Keratinocyte (primary cell): ENCODE measurements at regions not wholly inside any gene's neighbourhood (a gene's known extent, or its start where the extent isn't known, plus 50 kb on each side); places are given as distances from the start of the nearest gene placed in this dataset.

Source experiments
- DNase-seq: peaks from one replicate; pipeline ENCODE4 v3.0.0-alpha.2; 2011; ENCODE audit warnings: low read depth, missing footprints, low spot score
- FAIRE-seq: peaks from 2 replicates; lab custom pipeline; 2011; peaks lifted over from hg19 to GRCh38; lab: Jason Lieb, UNC
- H2AFZ ChIP-seq: 2 replicates; pipeline ENCODE4 v1.6.0; 2012; ENCODE audit warnings: low read length, control low read depth, inconsistent platforms; ENCODE audit not compliant: control insufficient read depth
- H3K27ac ChIP-seq: 2 replicates; pipeline ENCODE4 v1.5.1; 2011; ENCODE audit warnings: low read length; ENCODE audit not compliant: control insufficient read depth, insufficient read depth
- H3K27me3 ChIP-seq: 3 replicates; pipeline ENCODE4 v1.6.0; 2011; ENCODE audit warnings: low read length; ENCODE audit not compliant: control insufficient read depth, insufficient read depth; ENCODE audit errors: extremely low read depth
- H3K36me3 ChIP-seq, 2 experiments: 2 replicates in 1 of 2; 3 replicates in 1 of 2; pipeline ENCODE4 v1.5.1; 2011; ENCODE audit warnings: low read length in 2 of 2, mild to moderate bottlenecking in 1 of 2; ENCODE audit not compliant: control insufficient read depth in 2 of 2, insufficient read depth in 2 of 2; ENCODE audit errors: extremely low read depth in 1 of 2
- H3K4me1 ChIP-seq: 3 replicates; pipeline ENCODE4 v1.5.1; 2011; ENCODE audit warnings: low read length; ENCODE audit not compliant: control insufficient read depth, insufficient read depth; ENCODE audit errors: extremely low read depth
- H3K4me2 ChIP-seq: 3 replicates; pipeline ENCODE4 v1.6.0; 2011; ENCODE audit warnings: low read depth, low read length; ENCODE audit not compliant: control insufficient read depth, insufficient read depth; ENCODE audit errors: extremely low read depth
- H3K4me3 ChIP-seq, 3 experiments: fragments of 200-600 bp in 1 of 3; sonication (generic) in 1 of 3; 2 replicates in 2 of 3; 3 replicates in 1 of 3; pipeline ENCODE4 v1.5.1; 2011 to 2016; ENCODE audit warnings: low read length in 3 of 3, mild to moderate bottlenecking in 3 of 3, control low read depth in 2 of 3, inconsistent platforms in 1 of 3, low read depth in 1 of 3, mixed read lengths in 1 of 3, mixed run types in 1 of 3, moderate library complexity in 1 of 3; ENCODE audit not compliant: control insufficient read depth in 2 of 3, insufficient read depth in 2 of 3; ENCODE audit errors: extremely low read depth in 1 of 3
- H3K79me2 ChIP-seq: 2 replicates; pipeline ENCODE4 v1.6.0; 2012; ENCODE audit warnings: low read length; ENCODE audit not compliant: control insufficient read depth, insufficient read depth
- H3K9ac ChIP-seq: 3 replicates; pipeline ENCODE4 v1.6.0; 2011; ENCODE audit warnings: low read length; ENCODE audit not compliant: control insufficient read depth, insufficient read depth; ENCODE audit errors: extremely low read depth
- H3K9me1 ChIP-seq: 3 replicates; pipeline ENCODE4 v1.6.0; 2011; ENCODE audit warnings: low read length; ENCODE audit not compliant: control insufficient read depth, insufficient read depth; ENCODE audit errors: extremely low read depth
- H3K9me3 ChIP-seq: 2 replicates; pipeline ENCODE4 v1.5.1; 2012; ENCODE audit warnings: low read depth, low read length; ENCODE audit not compliant: control insufficient read depth
- H4K20me1 ChIP-seq: 3 replicates; pipeline ENCODE4 v1.6.0; 2011; ENCODE audit warnings: low read length; ENCODE audit not compliant: control insufficient read depth, insufficient read depth; ENCODE audit errors: extremely low read depth
- EZH2 ChIP-seq: IDR thresholded peaks from one replicate; pipeline ENCODE4 v1.6.1; 2012; ENCODE audit warnings: inconsistent platforms, mild to moderate bottlenecking, low read length, moderate library complexity
- dilution Hi-C: fragments of 300-500 bp; cut with MboI; formaldehyde crosslinking; loops from one replicate; pipeline ENCODE4 v1.7.0; 2020; ENCODE audit warnings: low sequenced_read_pairs; ENCODE audit not compliant: extremely low pct_ligation_motif_present
- TF ChIP-seq, protein P1 (sequence below), 3 experiments: IDR thresholded peaks in 1 of 3; conservative IDR thresholded peaks in 1 of 3; optimal IDR thresholded peaks in 1 of 3; 2 replicates in 2 of 3; 3 replicates in 1 of 3; pipeline versions ENCODE3 to v1.5.1; 2011; ENCODE audit warnings: low read length in 3 of 3, mild to moderate bottlenecking in 3 of 3, moderate library complexity in 2 of 3, control low read depth in 1 of 3, inconsistent platforms in 1 of 3; ENCODE audit not compliant: insufficient read depth in 2 of 3; ENCODE audit errors: extremely low read depth in 1 of 3

DNA sequence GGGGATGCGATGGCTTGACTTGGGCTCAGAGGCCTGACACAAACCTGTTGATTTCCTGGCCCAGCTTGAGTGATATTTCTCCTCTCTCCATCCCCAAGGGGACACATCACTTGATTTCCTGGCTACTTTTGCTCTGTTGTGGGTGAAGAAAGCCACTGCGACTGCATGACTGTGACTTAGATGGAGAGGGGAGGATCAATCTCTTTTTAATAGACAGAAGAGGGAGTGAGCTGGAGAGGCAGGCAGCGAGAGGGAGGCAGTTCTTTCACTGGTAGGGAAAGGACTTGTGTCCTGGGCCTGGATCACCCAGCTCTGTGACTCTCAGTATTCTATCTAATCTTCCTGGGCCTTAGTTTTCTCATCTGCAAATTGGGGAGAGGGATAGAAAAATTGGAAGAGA, 189.8 kb upstream of the RGMA start:
- Histone ChIP-seq H2AFZ (no peak overlapping the region), H3K36me3 (no peaks in the 10 kb centered on the region), H3K27me3 (no peaks in the 10 kb centered on the region), H3K27ac (no peak overlapping the region), H3K4me2 (no peak overlapping the region), H3K9me3 (peaks cover 1% of the 10 kb centered on the region), H3K9ac (no peak overlapping the region), H3K4me1 (no peaks in the 10 kb centered on the region), H3K4me3 (no peak overlapping the region), H3K9me1 (no peaks in the 10 kb centered on the region), H4K20me1 (no peaks in the 10 kb centered on the region), H3K79me2 (no peaks in the 10 kb centered on the region)
- FAIRE-seq: no peak
- dilution Hi-C loops: no loop called here
- DNase-seq: no peak
- no peak for TF ChIP-seq EZH2
- TF ChIP-seq, protein P1, sequence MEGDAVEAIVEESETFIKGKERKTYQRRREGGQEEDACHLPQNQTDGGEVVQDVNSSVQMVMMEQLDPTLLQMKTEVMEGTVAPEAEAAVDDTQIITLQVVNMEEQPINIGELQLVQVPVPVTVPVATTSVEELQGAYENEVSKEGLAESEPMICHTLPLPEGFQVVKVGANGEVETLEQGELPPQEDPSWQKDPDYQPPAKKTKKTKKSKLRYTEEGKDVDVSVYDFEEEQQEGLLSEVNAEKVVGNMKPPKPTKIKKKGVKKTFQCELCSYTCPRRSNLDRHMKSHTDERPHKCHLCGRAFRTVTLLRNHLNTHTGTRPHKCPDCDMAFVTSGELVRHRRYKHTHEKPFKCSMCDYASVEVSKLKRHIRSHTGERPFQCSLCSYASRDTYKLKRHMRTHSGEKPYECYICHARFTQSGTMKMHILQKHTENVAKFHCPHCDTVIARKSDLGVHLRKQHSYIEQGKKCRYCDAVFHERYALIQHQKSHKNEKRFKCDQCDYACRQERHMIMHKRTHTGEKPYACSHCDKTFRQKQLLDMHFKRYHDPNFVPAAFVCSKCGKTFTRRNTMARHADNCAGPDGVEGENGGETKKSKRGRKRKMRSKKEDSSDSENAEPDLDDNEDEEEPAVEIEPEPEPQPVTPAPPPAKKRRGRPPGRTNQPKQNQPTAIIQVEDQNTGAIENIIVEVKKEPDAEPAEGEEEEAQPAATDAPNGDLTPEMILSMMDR (optimal IDR thresholded peaks at IDR 0.05 in 1 of 3, IDR thresholded peaks at IDR 0.05 in 1 of 3, conservative IDR thresholded peaks at IDR 0.05 in 1 of 3; ENCODE audit: extremely low read depth in 1 of 3, insufficient read depth in 2 of 3, low read length in 3 of 3): no peak

DNA sequence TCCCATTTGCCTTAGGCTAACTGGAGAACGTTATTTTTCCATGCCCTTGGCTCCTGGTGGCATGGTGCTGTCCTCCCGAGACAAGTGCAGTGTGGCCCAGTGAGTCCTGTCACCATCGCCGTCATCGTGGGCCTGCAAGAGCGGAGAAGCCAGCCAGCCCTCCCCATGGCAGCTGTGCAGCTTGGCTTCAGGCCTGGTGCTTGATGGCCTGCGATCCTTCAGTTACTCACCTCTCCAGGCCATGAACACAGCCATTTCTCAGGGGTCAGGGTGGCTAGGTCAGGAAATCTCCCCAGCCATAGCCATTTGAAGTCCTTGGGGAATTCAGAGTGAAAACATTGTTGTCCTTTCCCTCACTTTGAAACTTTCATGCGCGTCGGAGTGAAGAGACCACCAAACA, 189.0 kb upstream of the RGMA start:
- H3K27me3 ChIP-seq: no peaks in the 10 kb centered on the region
- dilution Hi-C loops: no loop called here
- H3K9me1 ChIP-seq: no peaks in the 10 kb centered on the region
- H3K4me1 ChIP-seq: no peaks in the 10 kb centered on the region
- H3K36me3 ChIP-seq: no peaks in the 10 kb centered on the region
- H3K4me3 ChIP-seq: no peak overlapping the region
- peaks cover 1% of the 10 kb centered on the region for H3K9me3 ChIP-seq
- FAIRE-seq: no peak
- no peaks in the 10 kb centered on the region for H4K20me1 ChIP-seq
- no peak overlapping the region for H2AFZ ChIP-seq
- no peaks in the 10 kb centered on the region for H3K79me2 ChIP-seq
- no peak overlapping the region for H3K4me2 ChIP-seq
- no peak for DNase-seq
- H3K9ac ChIP-seq: no peak overlapping the region
- no peak overlapping the region for H3K27ac ChIP-seq
- TF ChIP-seq EZH2: no peak
- TF ChIP-seq, protein P1 (optimal IDR thresholded peaks at IDR 0.05 in 1 of 3, IDR thresholded peaks at IDR 0.05 in 1 of 3, conservative IDR thresholded peaks at IDR 0.05 in 1 of 3; ENCODE audit: extremely low read depth in 1 of 3, insufficient read depth in 2 of 3, low read length in 3 of 3): no peak
